GM18498 (cell line): ENCODE measurements at regions not wholly inside any gene's neighbourhood (a gene's known extent, or its start where the extent isn't known, plus 50 kb on each side); places are given as distances from the start of the nearest gene placed in this dataset.

Experiments
- ATAC-seq: cut with Tn5 transposase; IDR thresholded peaks from one replicate; pipeline ENCODE4 v1.9.1; 2021; ENCODE audit warnings: mild to moderate bottlenecking, moderate library complexity; ENCODE audit not compliant: unreplicated experiment

GRCh38 chr6:90648873-90649272 is 62.0 kb upstream of the MAP3K7 start:
- no peak for ATAC-seq

GRCh38 chr6:90646940-90647339 is 60.1 kb upstream of the MAP3K7 start:
- no peak for ATAC-seq

- ATAC-seq, result no peak
Observed at GRCh38 chr6:90645634-90646033, 58.8 kb upstream of the MAP3K7 start.

- ATAC-seq, result no peak
Observed at GRCh38 chr6:90644492-90644891, 57.6 kb upstream of the MAP3K7 start.

GRCh38 chr6:90643381-90643780 is 56.5 kb upstream of the MAP3K7 start:
- ATAC-seq, result no peak

GRCh38 chr6:90637320-90637719 is 50.4 kb upstream of the MAP3K7 start:
- no peak for ATAC-seq
